OCI-LY7 (cell line): ENCODE measurements at regions not wholly inside any gene's neighbourhood (a gene's known extent, or its start where the extent isn't known, plus 50 kb on each side); places are given as distances from the start of the nearest gene placed in this dataset.
"Not testable (repeated sequence)": the region's sequence is repeated elsewhere in the genome, so short reads cannot be mapped to it uniquely, and the experiment has no call there.

ENCODE experiments used
- EZH2phosphoT487 ChIP-seq: fragments of 200-600 bp; sonication (generic); IDR thresholded peaks from 2 replicates; pipeline ENCODE4 v1.6.1; 2018; ENCODE audit warnings: low read depth, borderline replicate concordance, mild to moderate bottlenecking, mixed run types, antibody characterized with exemption, low read length, moderate library complexity, mixed read lengths
- TF ChIP-seq, protein P1 (sequence below): fragments of 200-600 bp; sonication (generic); conservative IDR thresholded peaks from 2 replicates; pipeline ENCODE4 v1.5.1; 2014; ENCODE audit warnings: mild to moderate bottlenecking, antibody characterized with exemption, low read length, moderate library complexity, mixed read lengths

GRCh38 chr7:156321430-156321829, 319.1 kb upstream of the RNF32 start:
- TF ChIP-seq, protein P1, sequence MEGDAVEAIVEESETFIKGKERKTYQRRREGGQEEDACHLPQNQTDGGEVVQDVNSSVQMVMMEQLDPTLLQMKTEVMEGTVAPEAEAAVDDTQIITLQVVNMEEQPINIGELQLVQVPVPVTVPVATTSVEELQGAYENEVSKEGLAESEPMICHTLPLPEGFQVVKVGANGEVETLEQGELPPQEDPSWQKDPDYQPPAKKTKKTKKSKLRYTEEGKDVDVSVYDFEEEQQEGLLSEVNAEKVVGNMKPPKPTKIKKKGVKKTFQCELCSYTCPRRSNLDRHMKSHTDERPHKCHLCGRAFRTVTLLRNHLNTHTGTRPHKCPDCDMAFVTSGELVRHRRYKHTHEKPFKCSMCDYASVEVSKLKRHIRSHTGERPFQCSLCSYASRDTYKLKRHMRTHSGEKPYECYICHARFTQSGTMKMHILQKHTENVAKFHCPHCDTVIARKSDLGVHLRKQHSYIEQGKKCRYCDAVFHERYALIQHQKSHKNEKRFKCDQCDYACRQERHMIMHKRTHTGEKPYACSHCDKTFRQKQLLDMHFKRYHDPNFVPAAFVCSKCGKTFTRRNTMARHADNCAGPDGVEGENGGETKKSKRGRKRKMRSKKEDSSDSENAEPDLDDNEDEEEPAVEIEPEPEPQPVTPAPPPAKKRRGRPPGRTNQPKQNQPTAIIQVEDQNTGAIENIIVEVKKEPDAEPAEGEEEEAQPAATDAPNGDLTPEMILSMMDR: not testable (repeated sequence)
- not testable (repeated sequence) for TF ChIP-seq EZH2phosphoT487
